ENCODE measurements at regions not wholly inside any gene's neighbourhood (a gene's known extent, or its start where the extent isn't known, plus 50 kb on each side); places are given as distances from the start of the nearest gene placed in this dataset.

- TF ChIP-seq CTCF (IDR thresholded peaks at IDR 0.05): no peak
- TF ChIP-seq POLR2A (IDR thresholded peaks at IDR 0.05): no peak
- no peak for TF ChIP-seq EP300 (IDR thresholded peaks at IDR 0.05)
- no peak for TF ChIP-seq POLR2AphosphoS5 (IDR thresholded peaks at IDR 0.05)
These were observed 1282.4 kb upstream of the PIK3C3 start for GRCh38 chr18:40672590-40672989.
